HepG2 (cell line): ENCODE measurements at regions not wholly inside any gene's neighbourhood (a gene's known extent, or its start where the extent isn't known, plus 50 kb on each side); places are given as distances from the start of the nearest gene placed in this dataset.

Source experiments
- ATAC-seq: fragments of 200-7000 bp; cut with Tn5 transposase; 3 replicates; pipeline ENCODE4 v1.9.1; 2020; ENCODE audit warnings: mild to moderate bottlenecking, moderate library complexity
- BruUV-seq: library from RNA; stranded (reverse); fragments of 400-500 nt; replicated peaks from 2 replicates; lab custom pipeline; 2021; lab: Mats Ljungman, UMichigan
- CTCF ChIA-PET: fragments of 300-600 bp; formaldehyde crosslinking; extraction: SDS; loops from one replicate; lab custom pipeline; 2021; ENCODE audit warnings: low total read pairs, inconsistent platforms, low intra/inter-chr PET ratio; lab: Yijun Ruan, JAX
- POLR2A ChIA-PET: fragments of 350-600 bp; sonication (Branson Sonifier 250); formaldehyde crosslinking; loops from one replicate; lab custom pipeline; 2020; ENCODE audit warnings: antibody characterized with exemption, inconsistent platforms; lab: Yijun Ruan, JAX
- DNase-seq: peaks from one replicate; pipeline ENCODE4 v3.0.0-alpha.2; 2015; ENCODE audit warnings: low spot score
- FAIRE-seq: peaks from 3 replicates; lab custom pipeline; 2011; peaks lifted over from hg19 to GRCh38; lab: Jason Lieb, UNC
- H2AFZ ChIP-seq: one replicate; pipeline ENCODE4 v1.6.1; 2011; ENCODE audit warnings: low read length, inconsistent platforms
- H3K27ac ChIP-seq: fragments of 300-600 bp; 3 replicates; pipeline ENCODE4 v1.8.0; 2011; ENCODE audit warnings: mixed run types, mild to moderate bottlenecking, mixed read lengths, low read length, inconsistent platforms; ENCODE audit not compliant: insufficient read depth; ENCODE audit errors: extremely low read length
- H3K27me3 ChIP-seq, 2 experiments: fragments of 200-600 bp in 1 of 2; 2 replicates in 1 of 2; 3 replicates in 1 of 2; pipeline versions ENCODE4 v1.6.0 to v1.8.0; 2011; ENCODE audit warnings: low read length in 2 of 2, mild to moderate bottlenecking in 2 of 2, moderate library complexity in 2 of 2, inconsistent platforms in 1 of 2; ENCODE audit not compliant: insufficient read depth in 2 of 2, control insufficient read depth in 1 of 2
- H3K36me3 ChIP-seq, 2 experiments: fragments of 200-600 bp in 1 of 2; replicated peaks in 1 of 2; 2 replicates in 1 of 2; 3 replicates in 1 of 2; pipeline versions ENCODE4 v1.5.1 to v1.8.0; 2011; ENCODE audit warnings: low read length in 2 of 2, inconsistent platforms in 1 of 2; ENCODE audit not compliant: insufficient read depth in 2 of 2, control insufficient read depth in 1 of 2
- H3K4me1 ChIP-seq: 2 replicates; pipeline ENCODE4 v1.5.1; 2012; ENCODE audit warnings: low read length, inconsistent platforms; ENCODE audit not compliant: insufficient read depth
- H3K4me2 ChIP-seq: 2 replicates; pipeline ENCODE4 v1.6.0; 2011; ENCODE audit warnings: low read depth, low read length, inconsistent platforms
- H3K4me3 ChIP-seq, 3 experiments: fragments of 200-600 bp in 1 of 3; sonication (generic), shearing (Covaris generic) in 1 of 3; replicated peaks in 1 of 3; 2 replicates each; pipeline ENCODE4 v1.5.1; 2011 to 2016; ENCODE audit warnings: low read length in 3 of 3, inconsistent platforms in 2 of 3, low read depth in 2 of 3, mild to moderate bottlenecking in 2 of 3, control low read depth in 1 of 3, mixed read lengths in 1 of 3; ENCODE audit not compliant: insufficient read depth in 1 of 3
- H3K79me2 ChIP-seq: one replicate; pipeline ENCODE4 v1.6.1; 2011; ENCODE audit warnings: low read length, inconsistent platforms; ENCODE audit not compliant: insufficient read depth
- H3K9ac ChIP-seq: 2 replicates; pipeline ENCODE4 v1.6.0; 2011; ENCODE audit warnings: mild to moderate bottlenecking, low read depth, low read length, inconsistent platforms; ENCODE audit not compliant: insufficient read depth
- H3K9me3 ChIP-seq: 2 replicates; pipeline ENCODE4 v1.5.1; 2012; ENCODE audit warnings: mild to moderate bottlenecking, low read length
- H4K20me1 ChIP-seq: 2 replicates; pipeline ENCODE4 v1.6.0; 2011; ENCODE audit warnings: inconsistent platforms, mild to moderate bottlenecking, low read length, moderate library complexity; ENCODE audit not compliant: insufficient read depth
- ATF5 ChIP-seq: sonication (generic); formaldehyde crosslinking; IDR thresholded peaks from 2 replicates; pipeline ENCODE4 v1.4.0; 2020; ENCODE audit warnings: mild to moderate bottlenecking, low read depth, missing genetic modification reagents
- CCAR2 ChIP-seq: fragments of 200-400 bp; formaldehyde crosslinking; optimal IDR thresholded peaks from 2 replicates; pipeline ENCODE3; 2018; ENCODE audit warnings: low read depth, mild to moderate bottlenecking, low read length, moderate library complexity
- DNMT3B ChIP-seq: conservative IDR thresholded peaks from 2 replicates; pipeline ENCODE4 v1.6.1; 2016; ENCODE audit warnings: missing biosample characterization, control low read depth
- GATAD2A ChIP-seq: IDR thresholded peaks from 2 replicates; pipeline ENCODE4 v1.6.1; 2016
- MIER2 ChIP-seq: IDR thresholded peaks from 2 replicates; pipeline ENCODE4 v1.6.1; 2016; ENCODE audit warnings: missing biosample characterization, missing genetic modification reagents
- NR2C2 ChIP-seq: sonication (generic); formaldehyde crosslinking; IDR thresholded peaks from 2 replicates; pipeline ENCODE4 v1.4.0; 2020; ENCODE audit warnings: missing genetic modification reagents, mild to moderate bottlenecking, moderate library complexity, borderline replicate concordance
- NR2F6 ChIP-seq, 2 experiments: IDR thresholded peaks; 2 replicates each; pipeline ENCODE4 v1.6.1; 2016; ENCODE audit warnings: antibody characterized with exemption in 1 of 2, mild to moderate bottlenecking in 1 of 2
- RAD51 ChIP-seq: fragments of 450-650 bp; IDR thresholded peaks from 2 replicates; pipeline ENCODE4 v1.6.1; 2016; ENCODE audit warnings: borderline replicate concordance
- SALL2 ChIP-seq: sonication (generic); formaldehyde crosslinking; IDR thresholded peaks from 2 replicates; pipeline ENCODE4 v1.8.1; 2023; ENCODE audit warnings: mild to moderate bottlenecking, missing genetic modification reagents, inconsistent platforms
- SRY ChIP-seq: sonication (generic); formaldehyde crosslinking; IDR thresholded peaks from 2 replicates; pipeline ENCODE4 v1.8.0; 2022; ENCODE audit warnings: mild to moderate bottlenecking, missing genetic modification reagents
- THYN1 ChIP-seq: sonication (generic); formaldehyde crosslinking; IDR thresholded peaks from 2 replicates; pipeline ENCODE4 v1.8.1; 2023; ENCODE audit warnings: low read depth, mild to moderate bottlenecking, moderate library complexity, missing genetic modification reagents, borderline replicate concordance
- TMF1 ChIP-seq: sonication (generic); formaldehyde crosslinking; IDR thresholded peaks from 2 replicates; pipeline ENCODE4 v1.8.1; 2022; ENCODE audit warnings: low read depth, missing genetic modification reagents
- ZBTB43 ChIP-seq: sonication (generic); formaldehyde crosslinking; conservative IDR thresholded peaks from 2 replicates; pipeline ENCODE4 v1.4.0; 2020; ENCODE audit warnings: missing genetic modification reagents
- ZNF136 ChIP-seq: sonication (generic); formaldehyde crosslinking; IDR thresholded peaks from 2 replicates; pipeline ENCODE4 v1.8.1; 2022; ENCODE audit warnings: low read depth, mild to moderate bottlenecking, moderate library complexity, missing genetic modification reagents
- ZNF230 ChIP-seq: sonication (generic); formaldehyde crosslinking; IDR thresholded peaks from 2 replicates; pipeline ENCODE4 v1.4.0; 2020; ENCODE audit warnings: mild to moderate bottlenecking, missing genetic modification reagents
- ZNF326 ChIP-seq: sonication (generic); formaldehyde crosslinking; IDR thresholded peaks from 2 replicates; pipeline ENCODE4 v1.4.0; 2020; ENCODE audit warnings: missing genetic modification reagents, borderline replicate concordance
- ZNF558 ChIP-seq: sonication (generic); formaldehyde crosslinking; IDR thresholded peaks from 2 replicates; pipeline ENCODE4 v1.9.0; 2022; ENCODE audit warnings: mild to moderate bottlenecking, missing genetic modification reagents, borderline replicate concordance
- ZNF574 ChIP-seq: sonication (generic); formaldehyde crosslinking; IDR thresholded peaks from 2 replicates; pipeline ENCODE4 v1.4.0; 2020; ENCODE audit warnings: missing genetic modification reagents
- ZNF678 ChIP-seq: sonication (generic); formaldehyde crosslinking; IDR thresholded peaks from 2 replicates; pipeline ENCODE4 v1.4.0; 2020; ENCODE audit warnings: mild to moderate bottlenecking, missing genetic modification reagents
- ZNF7 ChIP-seq: IDR thresholded peaks from 2 replicates; pipeline ENCODE4 v1.6.1; 2016; ENCODE audit warnings: missing biosample characterization, missing genetic modification reagents
- ZNF780A ChIP-seq: sonication (generic); formaldehyde crosslinking; IDR thresholded peaks from 2 replicates; pipeline ENCODE4 v1.8.0; 2022; ENCODE audit warnings: mild to moderate bottlenecking, missing genetic modification reagents, moderate library complexity
- WGBS: methylation state at CpG from one replicate; pipeline ENCODE4 v1.1.6; 2017; ENCODE audit warnings: low lambda C conversion rate; 5-methylcytosine and 5-hydroxymethylcytosine counted together
- in situ Hi-C: cut with HindIII; loops from 2 replicates; pipeline ENCODE4 v1.10.0; 2017; ENCODE audit warnings: low pct_unique_long_range_greater_than_20kb; ENCODE audit not compliant: extremely low pct_ligation_motif_present
- intact Hi-C: fragments of 100-400 bp; cut with micrococcal nuclease; formaldehyde crosslinking; loops from one replicate; pipeline ENCODE4 v1.10.0; 2022; ENCODE audit not compliant: unreplicated experiment

- ChIA-PET POLR2A (interaction anchor here (0.7 to 2.8 kb wide), 2 partner anchors 16 to 46 kb away, joined by 3 to 17 read pairs; no protein-coding TSS in a partner anchor), CTCF (no interaction called here)
- no peak for DNase-seq
- Histone ChIP-seq H3K27me3 (no peaks in the 10 kb centered on the region), H3K4me1 (peaks cover 55% of the 10 kb centered on the region), H2AFZ (peak overlapping the region; percentile 96), H3K79me2 (no peaks in the 10 kb centered on the region), H3K4me3 (peak overlapping the region; percentile 3 to 31 (median 4); a peak in 1 of 6 replicates), H3K4me2 (peak overlapping the region; percentile 59), H3K9me3 (no peaks in the 10 kb centered on the region), H3K27ac (peak overlapping the region; percentile 45), H4K20me1 (no peaks in the 10 kb centered on the region), H3K36me3 (no peaks in the 10 kb centered on the region), H3K9ac (peak overlapping the region; percentile 25; the same call in 1 of the 2 replicates)
- in situ Hi-C loops: no loop called here
- intact Hi-C loops: no loop called here
- peak; percentile 43 for FAIRE-seq
- 18% methylated on average over 6 of the region's 6 CpGs for WGBS
- no TSS peak for BruUV-seq
- ATAC-seq: peak; percentile 64
- TF ChIP-seq THYN1 (CRISPR knock-in tag) (no peak), RAD51 (no peak), CCAR2 (no peak), SRY (CRISPR knock-in tag) (no peak), ATF5 (no peak), ZNF678 (CRISPR knock-in tag) (no peak), ZNF136 (CRISPR knock-in tag) (no peak), ZBTB43 (CRISPR knock-in tag) (no peak), NR2C2 (CRISPR knock-in tag) (no peak), NR2F6 (IDR thresholded peaks at IDR 0.05) (no peak), NR2F6 (CRISPR knock-in tag; IDR thresholded peaks at IDR 0.05) (no peak), ZNF7 (CRISPR knock-in tag) (peak; percentile 94), ZNF230 (CRISPR knock-in tag) (no peak), SALL2 (CRISPR knock-in tag) (no peak), MIER2 (CRISPR knock-in tag) (no peak), GATAD2A (CRISPR knock-in tag) (peak; percentile 29; the same call in 1 of the 2 replicates), ZNF574 (CRISPR knock-in tag) (no peak), ZNF558 (CRISPR knock-in tag) (no peak), ZNF780A (CRISPR knock-in tag) (no peak), TMF1 (CRISPR knock-in tag) (no peak), DNMT3B (CRISPR knock-in tag) (no peak), ZNF326 (CRISPR knock-in tag) (no peak)
These were observed 69.3 kb upstream of the MELK start for GRCh38 chr9:36503172-36504088.
